ENCODE measurements at regions not wholly inside any gene's neighbourhood (a gene's known extent, or its start where the extent isn't known, plus 50 kb on each side); places are given as distances from the start of the nearest gene placed in this dataset.
"Not testable (repeated sequence)": the region's sequence is repeated elsewhere in the genome, so short reads cannot be mapped to it uniquely, and the experiment has no call there.

DNA sequence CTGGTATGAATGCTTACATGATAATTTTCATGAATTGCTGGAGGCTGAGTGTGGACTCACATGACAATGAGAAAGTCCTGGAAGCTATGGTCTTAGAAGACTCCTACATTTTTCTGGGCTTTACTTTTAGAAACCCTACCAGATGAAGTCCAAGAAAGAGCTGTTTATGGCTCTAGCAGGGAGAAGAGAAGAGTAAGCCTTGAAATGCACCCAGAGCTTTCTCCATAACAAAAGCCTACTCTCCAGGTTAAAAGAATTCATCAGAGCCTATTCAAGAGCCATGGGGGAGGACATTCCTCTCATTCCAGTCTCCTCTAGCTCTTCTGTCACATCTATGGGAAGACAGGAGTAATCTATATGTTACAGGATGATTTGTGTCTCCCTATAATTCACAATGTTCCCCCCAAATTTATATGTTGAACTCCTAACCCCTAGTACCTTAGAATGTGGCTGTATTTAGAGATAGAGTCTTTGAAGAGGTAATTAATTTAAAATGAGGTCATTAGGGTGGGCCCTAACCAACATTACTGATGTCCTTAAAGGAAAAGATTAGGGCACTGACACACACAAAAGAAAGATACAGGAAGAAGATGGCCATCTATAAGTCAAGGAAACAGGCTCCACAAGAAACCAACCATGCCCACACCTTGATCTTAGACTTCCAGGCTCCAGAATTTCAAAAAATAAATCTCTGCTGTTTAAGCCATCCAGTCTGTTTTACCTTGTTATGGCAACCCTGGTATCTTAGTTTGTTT, 193.8 kb upstream of the PTER start:
- no peak overlapping the region for H3K4me3 Mint-ChIP-seq (ENCODE audit: unreplicated experiment)
- no peaks in the 10 kb centered on the region for H3K27me3 Mint-ChIP-seq (ENCODE audit: unreplicated experiment)
- no peak overlapping the region for H3K27ac Mint-ChIP-seq (ENCODE audit: unreplicated experiment)
- TF ChIP-seq, protein P1, sequence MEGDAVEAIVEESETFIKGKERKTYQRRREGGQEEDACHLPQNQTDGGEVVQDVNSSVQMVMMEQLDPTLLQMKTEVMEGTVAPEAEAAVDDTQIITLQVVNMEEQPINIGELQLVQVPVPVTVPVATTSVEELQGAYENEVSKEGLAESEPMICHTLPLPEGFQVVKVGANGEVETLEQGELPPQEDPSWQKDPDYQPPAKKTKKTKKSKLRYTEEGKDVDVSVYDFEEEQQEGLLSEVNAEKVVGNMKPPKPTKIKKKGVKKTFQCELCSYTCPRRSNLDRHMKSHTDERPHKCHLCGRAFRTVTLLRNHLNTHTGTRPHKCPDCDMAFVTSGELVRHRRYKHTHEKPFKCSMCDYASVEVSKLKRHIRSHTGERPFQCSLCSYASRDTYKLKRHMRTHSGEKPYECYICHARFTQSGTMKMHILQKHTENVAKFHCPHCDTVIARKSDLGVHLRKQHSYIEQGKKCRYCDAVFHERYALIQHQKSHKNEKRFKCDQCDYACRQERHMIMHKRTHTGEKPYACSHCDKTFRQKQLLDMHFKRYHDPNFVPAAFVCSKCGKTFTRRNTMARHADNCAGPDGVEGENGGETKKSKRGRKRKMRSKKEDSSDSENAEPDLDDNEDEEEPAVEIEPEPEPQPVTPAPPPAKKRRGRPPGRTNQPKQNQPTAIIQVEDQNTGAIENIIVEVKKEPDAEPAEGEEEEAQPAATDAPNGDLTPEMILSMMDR (IDR thresholded peaks at IDR 0.05): no peak
- no peak for DNase-seq (ENCODE audit: extremely low spot score, unreplicated experiment)
- no peaks in the 10 kb centered on the region for H3K36me3 Mint-ChIP-seq (ENCODE audit: unreplicated experiment)
- H3K4me1 Mint-ChIP-seq (ENCODE audit: unreplicated experiment): no peaks in the 10 kb centered on the region
- H3K9me3 Mint-ChIP-seq (ENCODE audit: unreplicated experiment): no peaks in the 10 kb centered on the region

DNA sequence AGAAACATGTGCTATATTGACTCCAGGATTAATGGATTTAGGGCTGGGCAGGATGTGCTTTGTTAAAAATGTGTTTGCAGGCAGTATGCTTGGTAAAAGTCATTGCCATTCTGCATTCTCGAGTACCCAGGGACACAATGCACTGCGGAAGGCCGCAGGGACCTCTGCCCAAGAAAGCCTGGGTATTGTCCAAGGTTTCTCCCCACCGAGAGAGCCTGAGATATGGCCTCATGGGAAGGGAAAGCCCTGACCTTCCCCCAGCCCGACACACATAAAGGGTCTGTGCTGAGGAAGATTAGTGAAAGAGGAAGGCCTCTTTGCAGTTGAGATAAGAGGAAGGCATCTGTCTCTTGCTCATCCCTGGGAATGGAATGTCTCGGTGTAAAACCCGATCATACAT, 186.7 kb upstream of the PTER start:
- H3K4me3 Mint-ChIP-seq (ENCODE audit: unreplicated experiment); DNase-seq (ENCODE audit: extremely low spot score, unreplicated experiment); H3K27ac Mint-ChIP-seq (ENCODE audit: unreplicated experiment); H3K4me1 Mint-ChIP-seq (ENCODE audit: unreplicated experiment); H3K36me3 Mint-ChIP-seq (ENCODE audit: unreplicated experiment); H3K27me3 Mint-ChIP-seq (ENCODE audit: unreplicated experiment): not testable (repeated sequence)
- H3K9me3 Mint-ChIP-seq (ENCODE audit: unreplicated experiment): peaks cover 33% of the 10 kb centered on the region

GRCh38 chr10:16256336-16256735, 180.5 kb upstream of the PTER start:
- DNase-seq (ENCODE audit: extremely low spot score, unreplicated experiment): no peak
- Mint-ChIP-seq H3K4me3 (ENCODE audit: unreplicated experiment) (no peak overlapping the region), H3K36me3 (ENCODE audit: unreplicated experiment) (no peaks in the 10 kb centered on the region), H3K4me1 (ENCODE audit: unreplicated experiment) (no peaks in the 10 kb centered on the region), H3K27ac (ENCODE audit: unreplicated experiment) (no peak overlapping the region), H3K27me3 (ENCODE audit: unreplicated experiment) (no peaks in the 10 kb centered on the region), H3K9me3 (ENCODE audit: unreplicated experiment) (peaks cover 31% of the 10 kb centered on the region)
- TF ChIP-seq, protein P1 (IDR thresholded peaks at IDR 0.05): no peak

GRCh38 chr10:16258291-16259040, 178.3 kb upstream of the PTER start:
- H3K27me3 Mint-ChIP-seq (ENCODE audit: unreplicated experiment): no peaks in the 10 kb centered on the region
- H3K4me1 Mint-ChIP-seq (ENCODE audit: unreplicated experiment): no peaks in the 10 kb centered on the region
- H3K27ac Mint-ChIP-seq (ENCODE audit: unreplicated experiment): no peak overlapping the region
- no peaks in the 10 kb centered on the region for H3K36me3 Mint-ChIP-seq (ENCODE audit: unreplicated experiment)
- DNase-seq (ENCODE audit: extremely low spot score, unreplicated experiment): no peak
- TF ChIP-seq, protein P1 (IDR thresholded peaks at IDR 0.05): no peak
- H3K4me3 Mint-ChIP-seq (ENCODE audit: unreplicated experiment): no peak overlapping the region
- H3K9me3 Mint-ChIP-seq (ENCODE audit: unreplicated experiment): peaks cover 10% of the 10 kb centered on the region

GRCh38 chr10:16259726-16260125, 177.1 kb upstream of the PTER start:
- H3K27me3 Mint-ChIP-seq (ENCODE audit: unreplicated experiment): no peaks in the 10 kb centered on the region
- no peaks in the 10 kb centered on the region for H3K36me3 Mint-ChIP-seq (ENCODE audit: unreplicated experiment)
- H3K4me1 Mint-ChIP-seq (ENCODE audit: unreplicated experiment): no peaks in the 10 kb centered on the region
- H3K4me3 Mint-ChIP-seq (ENCODE audit: unreplicated experiment): no peak overlapping the region
- no peak for DNase-seq (ENCODE audit: extremely low spot score, unreplicated experiment)
- H3K27ac Mint-ChIP-seq (ENCODE audit: unreplicated experiment): no peak overlapping the region
- H3K9me3 Mint-ChIP-seq (ENCODE audit: unreplicated experiment): peaks cover under 1% of the 10 kb centered on the region
- TF ChIP-seq, protein P1 (IDR thresholded peaks at IDR 0.05): no peak

Measured in osteocyte (in vitro differentiated cells).